GM15510 (cell line): ENCODE measurements at regions not wholly inside any gene's neighbourhood (a gene's known extent, or its start where the extent isn't known, plus 50 kb on each side); places are given as distances from the start of the nearest gene placed in this dataset.

Experiments
- POLR2A ChIP-seq: IDR thresholded peaks from 3 replicates; pipeline ENCODE4 v1.6.1; 2011; ENCODE audit warnings: borderline replicate concordance; ENCODE audit not compliant: insufficient read length; ENCODE audit errors: extremely low read depth

DNA sequence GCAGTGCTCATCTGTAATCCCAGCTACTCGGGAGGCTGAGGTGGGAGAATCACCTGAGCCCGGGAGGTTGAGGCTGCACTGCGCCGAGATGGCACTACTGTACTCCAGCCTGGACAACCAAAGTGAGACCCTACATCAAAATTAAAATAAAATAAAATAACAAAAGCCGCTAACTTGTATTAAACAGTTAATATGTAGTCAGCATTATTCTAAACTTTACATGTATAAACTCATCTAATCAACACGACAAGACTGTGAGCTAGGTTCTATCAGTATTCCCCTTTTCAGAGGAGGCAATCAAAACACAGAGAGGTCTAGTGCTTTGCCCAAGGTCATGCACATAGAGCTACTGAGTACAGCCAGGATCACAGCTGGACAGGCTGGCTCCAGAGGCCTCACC is 111.7 kb upstream of the LINGO1 start:
- no peak for TF ChIP-seq POLR2A

DNA sequence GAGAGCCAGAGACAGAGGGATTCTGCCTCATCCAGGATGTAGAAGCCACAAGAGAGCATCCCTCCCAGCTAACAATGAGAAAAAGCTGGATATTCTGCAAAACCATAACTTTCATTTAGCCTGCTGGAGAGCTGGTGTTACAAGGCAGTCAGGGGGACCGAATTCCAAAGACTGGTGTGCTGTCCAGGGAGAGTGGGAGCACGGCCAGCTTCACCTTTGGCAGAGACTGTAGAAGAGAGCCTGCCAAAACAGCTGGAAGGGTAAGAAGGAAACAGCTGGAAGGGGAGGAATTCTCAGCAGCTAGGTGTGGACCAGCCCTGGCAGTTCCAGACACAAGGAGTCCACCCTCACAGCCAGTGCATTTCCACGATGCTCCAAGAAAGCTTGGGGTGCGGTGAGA is 109.9 kb upstream of the LINGO1 start:
- TF ChIP-seq POLR2A = no peak

DNA sequence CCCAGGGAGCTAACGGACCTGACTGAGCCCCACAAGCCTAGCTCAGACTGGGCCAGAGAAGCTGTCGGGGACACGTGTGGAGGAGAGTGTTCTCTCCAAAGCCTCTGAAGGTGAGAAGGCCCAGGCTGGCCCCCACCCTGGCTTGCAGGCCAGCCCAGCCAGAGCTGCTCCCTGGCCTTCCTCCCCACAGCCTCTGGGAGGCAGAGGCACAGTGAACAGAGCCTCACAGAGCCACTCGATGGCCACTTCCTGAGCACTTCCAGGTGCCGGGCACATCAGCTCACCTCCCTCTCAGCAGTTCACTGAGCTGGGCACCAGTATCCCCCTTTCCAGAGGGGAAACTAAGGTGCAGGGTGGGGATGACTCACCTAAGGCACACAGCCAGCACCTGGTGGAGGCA is 109.4 kb upstream of the LINGO1 start:
- no peak for TF ChIP-seq POLR2A

DNA sequence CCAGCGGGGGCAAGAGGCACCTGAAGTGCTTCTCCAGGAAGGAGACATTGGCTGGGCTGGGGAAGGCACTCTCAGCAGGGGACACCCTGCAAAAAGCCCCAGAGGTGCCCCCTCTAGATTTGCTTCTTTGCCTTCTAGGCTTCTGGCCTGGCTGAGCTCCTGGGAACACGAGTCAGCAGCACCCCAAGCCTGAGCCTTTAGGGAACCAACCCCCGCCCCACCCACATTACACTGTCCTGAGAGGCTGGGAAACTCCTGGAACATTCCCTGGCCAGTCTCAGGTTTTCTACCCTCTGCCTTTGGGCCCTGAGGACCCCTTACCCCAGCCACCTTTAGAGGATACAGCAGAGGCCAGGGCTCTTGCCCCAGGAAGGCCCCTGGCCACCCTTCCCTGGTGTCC is 108.4 kb upstream of the LINGO1 start:
- TF ChIP-seq POLR2A = no peak

DNA sequence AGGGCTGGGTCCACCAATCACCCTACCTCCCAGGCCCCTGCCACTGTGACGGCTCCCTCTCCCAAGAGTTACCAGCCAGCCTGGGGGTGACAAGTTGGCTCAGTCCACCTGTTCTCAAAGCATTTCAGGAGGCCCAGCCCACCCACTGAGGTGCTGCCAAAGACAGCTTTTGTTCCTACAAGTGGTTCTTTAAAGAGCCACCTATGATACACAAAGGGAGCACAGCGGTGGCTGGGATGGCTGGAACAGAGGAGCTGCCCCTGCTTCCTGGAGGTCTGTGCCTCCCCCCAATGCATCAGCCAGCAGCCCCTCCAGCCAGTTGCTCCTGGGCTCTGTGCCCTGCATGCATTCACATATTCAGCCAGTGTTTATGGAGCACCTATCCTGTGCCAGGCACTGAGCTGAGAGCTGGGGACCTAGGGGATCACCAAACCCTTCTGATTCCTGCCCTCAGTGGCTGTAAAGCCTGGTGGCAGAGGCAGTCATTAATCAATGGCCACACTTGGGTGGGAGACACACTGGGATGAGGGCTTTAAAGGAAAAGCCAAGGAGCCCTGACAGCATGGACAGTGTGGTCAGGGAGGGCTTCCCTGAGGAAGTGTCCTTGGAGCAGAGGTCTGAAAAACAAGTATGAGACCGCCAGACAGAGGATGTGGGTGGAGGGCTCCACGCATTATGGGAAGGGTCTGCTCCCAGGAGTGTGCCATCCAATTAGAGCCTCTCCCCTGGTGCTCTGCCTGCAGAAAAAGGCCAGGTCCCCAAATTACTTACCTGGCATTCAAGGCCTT is 107.1 kb upstream of the LINGO1 start:
- TF ChIP-seq POLR2A = no peak

GRCh38 chr15:77738441-77739302 is 106.0 kb upstream of the LINGO1 start:
- TF ChIP-seq POLR2A = no peak

DNA sequence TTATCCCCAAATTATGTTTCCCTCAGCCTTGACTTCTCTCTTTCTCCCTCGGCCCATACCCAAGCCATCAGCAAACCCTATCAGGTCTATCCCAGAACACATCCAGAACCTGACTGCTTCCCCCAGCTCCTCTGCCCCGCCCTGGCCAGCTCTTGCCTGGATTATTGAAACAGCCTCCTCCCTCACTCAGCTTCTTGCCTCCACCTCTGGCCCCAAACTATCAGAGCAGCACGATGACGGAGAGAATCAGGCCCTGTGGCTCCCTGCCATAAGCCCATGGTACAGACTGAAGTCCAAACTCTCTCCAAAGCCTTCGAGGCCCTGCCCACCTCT is 105.3 kb upstream of the LINGO1 start:
- no peak for TF ChIP-seq POLR2A

GRCh38 chr15:77737238-77738037 is 104.7 kb upstream of the LINGO1 start:
- TF ChIP-seq POLR2A = no peak

GRCh38 chr15:77734306-77734705 is 101.6 kb upstream of the LINGO1 start:
- no peak for TF ChIP-seq POLR2A

GRCh38 chr15:77733579-77734300 is 101.0 kb upstream of the LINGO1 start:
- no peak for TF ChIP-seq POLR2A

- TF ChIP-seq POLR2A = no peak
These were observed 100.0 kb upstream of the LINGO1 start for GRCh38 chr15:77732514-77733335.

DNA sequence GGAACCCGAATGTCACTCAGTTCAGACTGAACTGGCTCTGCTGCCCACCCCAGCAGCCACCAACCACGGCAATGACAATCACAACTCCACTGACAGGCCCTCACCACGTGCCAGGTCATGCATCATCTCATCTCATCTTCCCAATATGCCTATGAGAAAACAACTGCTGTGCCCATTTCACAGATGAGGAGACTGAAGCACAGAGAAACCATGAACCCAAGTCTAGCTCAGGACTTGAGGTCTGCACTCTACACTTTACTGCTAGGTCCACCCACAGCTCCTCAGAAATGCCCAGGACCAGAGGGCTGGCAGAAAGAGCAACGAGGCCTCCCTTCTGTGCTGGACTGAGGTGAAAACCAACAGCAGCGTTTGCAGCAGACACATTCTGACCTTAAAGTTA is 99.2 kb upstream of the LINGO1 start:
- no peak for TF ChIP-seq POLR2A

DNA sequence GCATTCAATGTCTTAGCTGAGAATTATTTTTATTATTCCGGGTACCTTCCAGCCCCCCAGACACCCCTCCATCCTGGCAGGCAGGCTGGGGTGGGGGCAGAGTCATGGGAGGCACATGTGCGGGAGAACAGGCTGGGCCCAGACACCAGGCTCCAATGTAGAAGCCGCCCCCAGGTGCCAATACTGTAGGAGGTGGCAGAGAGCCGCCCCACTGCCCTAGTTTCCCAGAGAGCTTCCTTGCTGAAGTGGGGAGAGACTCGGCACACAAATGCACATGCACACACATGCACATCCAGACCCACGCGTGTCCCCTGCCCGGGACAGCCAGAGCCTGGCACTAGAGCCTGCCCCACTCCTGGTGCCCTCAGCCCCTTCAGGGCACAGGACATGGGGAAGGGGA is 98.4 kb upstream of the LINGO1 start:
- no peak for TF ChIP-seq POLR2A

- TF ChIP-seq POLR2A = no peak
These were observed 95.1 kb upstream of the LINGO1 start for GRCh38 chr15:77727635-77728304.

GRCh38 chr15:77724715-77725114 is 92.0 kb upstream of the LINGO1 start:
- no peak for TF ChIP-seq POLR2A
